Activated CD8-positive, alpha-beta memory T cell treated with anti-CD3 and anti-CD28 coated beads, Interleukin-2, amount 50 U/mL, for 1 hour (primary cell): ENCODE measurements at regions not wholly inside any gene's neighbourhood (a gene's known extent, or its start where the extent isn't known, plus 50 kb on each side); places are given as distances from the start of the nearest gene placed in this dataset.

Experiments used
- DNase-seq: peaks from one replicate; pipeline ENCODE4 v3.0.0-alpha.2; 2020; ENCODE audit errors: extremely low read depth

- DNase-seq = no peak
Measured at GRCh38 chr2:145221032-145221431, 701.1 kb upstream of the ZEB2 start.

DNA sequence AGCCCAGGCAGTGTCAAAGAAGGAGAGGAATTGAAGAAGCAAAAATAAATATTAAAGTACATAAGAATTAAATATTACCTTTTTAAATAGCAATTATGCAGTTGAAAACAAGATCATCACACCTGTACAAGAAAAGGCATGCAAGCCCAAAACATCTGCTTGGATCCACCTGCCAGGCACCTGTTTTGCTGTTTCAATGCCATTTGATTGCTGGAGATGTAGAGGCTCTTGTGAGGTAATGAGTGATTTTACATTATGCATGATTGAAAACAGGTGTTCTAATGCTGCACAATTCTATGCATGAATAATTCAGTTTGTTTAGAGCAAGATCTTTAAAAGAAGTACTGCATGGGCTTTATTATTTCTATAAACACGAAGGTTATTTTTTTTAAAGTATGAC lies 700.6 kb upstream of the ZEB2 start:
- DNase-seq = no peak

GRCh38 chr2:145207884-145208283 lies 688.0 kb upstream of the ZEB2 start:
- no peak for DNase-seq

GRCh38 chr2:145206496-145207281 lies 686.8 kb upstream of the ZEB2 start:
- DNase-seq = no peak

DNA sequence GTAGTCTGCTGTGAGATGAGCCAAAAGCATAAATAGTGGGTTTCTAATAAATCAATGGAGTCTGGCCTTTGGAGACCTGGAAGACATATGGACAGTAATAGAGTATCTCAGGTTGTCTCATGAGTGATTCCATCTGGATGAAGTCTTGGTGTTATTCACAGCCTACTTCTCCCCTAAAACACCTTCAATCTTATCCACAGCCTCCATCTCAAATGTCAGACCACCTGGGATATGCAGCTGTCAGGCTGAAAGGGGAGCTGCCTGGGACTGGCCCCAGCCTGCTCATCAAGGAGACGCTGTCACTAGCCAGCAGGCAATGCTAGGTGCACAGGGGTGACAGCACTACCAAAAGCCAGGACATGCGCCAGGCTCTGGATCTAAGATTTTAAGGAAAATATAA lies 684.0 kb upstream of the ZEB2 start:
- no peak for DNase-seq

GRCh38 chr2:145199827-145200706 lies 680.1 kb upstream of the ZEB2 start:
- no peak for DNase-seq

DNA sequence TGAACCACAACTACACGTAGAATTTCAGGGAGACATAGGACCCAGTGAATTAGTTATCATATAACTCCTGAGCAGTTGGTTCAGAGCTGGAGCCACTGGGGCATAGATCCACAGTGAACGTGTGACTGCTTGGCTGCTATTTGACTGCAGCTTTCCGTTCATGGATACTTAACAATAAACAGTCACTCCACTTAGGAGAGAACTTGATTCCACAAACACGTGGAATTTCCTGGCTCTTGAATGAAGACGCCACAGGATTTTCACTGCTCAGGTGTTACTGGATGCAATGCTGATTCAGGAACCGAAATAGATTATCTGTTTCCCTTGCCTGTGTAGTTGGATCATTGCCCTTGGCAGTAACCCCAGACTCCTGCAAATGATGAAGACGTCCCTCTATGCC lies 679.1 kb upstream of the ZEB2 start:
- DNase-seq = no peak

DNA sequence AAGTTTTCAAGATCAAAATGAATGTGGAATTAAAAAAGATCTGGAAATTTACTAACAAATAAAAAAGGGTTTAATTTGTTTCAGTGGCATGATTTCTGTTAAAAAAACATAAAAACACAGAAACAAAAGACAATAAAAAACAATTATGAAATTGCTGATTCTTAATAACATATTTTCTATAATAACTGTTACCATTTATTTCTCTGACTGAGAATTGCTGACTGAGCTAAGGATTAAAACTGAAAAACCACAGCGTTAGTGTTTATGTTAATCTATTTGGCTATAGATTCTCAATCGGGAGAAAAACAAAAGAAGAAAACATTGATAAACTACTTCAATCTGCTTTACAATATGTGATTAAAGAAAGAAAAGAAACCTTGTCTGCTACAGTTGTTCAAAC lies 678.6 kb upstream of the ZEB2 start:
- no peak for DNase-seq

DNA sequence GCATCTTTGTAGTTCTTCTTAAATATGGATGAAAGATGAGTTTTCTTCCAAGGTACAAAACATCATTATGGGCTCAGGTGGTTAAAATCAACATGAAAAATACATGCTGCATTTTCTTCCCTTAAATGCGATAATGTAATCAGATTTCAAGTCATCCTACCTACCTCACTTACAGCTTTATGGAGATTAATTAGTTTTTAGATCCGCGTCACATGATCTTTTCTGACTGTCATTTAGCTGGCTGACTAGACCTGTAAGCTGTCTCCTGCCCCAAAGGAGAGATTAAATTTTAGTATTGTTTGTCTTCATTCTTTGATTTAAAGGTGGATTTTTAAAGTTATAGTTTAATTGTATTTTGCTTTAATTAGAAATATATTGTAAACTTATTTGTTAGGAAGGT lies 678.0 kb upstream of the ZEB2 start:
- no peak for DNase-seq

GRCh38 chr2:145194673-145195072 lies 674.8 kb upstream of the ZEB2 start:
- DNase-seq = no peak

GRCh38 chr2:145190031-145190703 lies 670.2 kb upstream of the ZEB2 start:
- no peak for DNase-seq

DNA sequence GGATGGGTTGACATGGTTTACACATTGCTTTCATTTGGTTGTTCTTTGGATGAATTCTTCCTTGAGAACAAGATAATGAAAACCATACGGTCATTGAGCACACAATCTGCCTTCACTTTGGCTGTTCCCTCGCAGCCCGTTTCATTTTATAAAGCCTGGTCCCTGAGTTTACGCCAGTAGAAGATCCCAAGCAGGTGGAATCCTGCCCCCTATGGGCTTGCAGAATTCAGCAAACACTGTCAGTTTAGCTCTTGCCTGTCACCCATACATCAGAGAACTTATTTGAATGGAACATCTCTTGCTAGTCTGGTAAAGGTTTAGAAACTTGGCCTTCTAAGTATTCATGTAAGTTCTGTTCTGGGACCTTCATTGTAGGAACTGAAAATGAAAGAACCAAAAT lies 666.4 kb upstream of the ZEB2 start:
- DNase-seq = no peak

DNA sequence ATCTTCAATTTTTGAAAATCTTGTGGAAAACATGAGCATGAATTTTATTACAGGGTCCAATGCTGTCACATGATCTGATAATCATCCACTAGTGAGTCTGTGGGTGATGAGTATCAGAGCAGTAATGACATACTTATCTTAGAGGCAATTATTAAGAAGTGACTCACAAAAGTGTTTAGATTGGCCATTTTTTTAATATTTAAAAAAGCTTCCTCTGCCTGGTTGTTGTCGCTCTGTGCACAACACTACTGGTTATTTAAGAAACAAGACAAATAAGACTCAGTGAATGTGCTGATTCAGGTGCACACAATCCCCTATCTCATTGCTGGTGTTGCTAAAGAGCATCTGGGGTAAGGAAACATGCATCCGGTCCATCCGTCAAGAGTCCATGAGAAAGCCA lies 665.8 kb upstream of the ZEB2 start:
- DNase-seq = no peak

DNA sequence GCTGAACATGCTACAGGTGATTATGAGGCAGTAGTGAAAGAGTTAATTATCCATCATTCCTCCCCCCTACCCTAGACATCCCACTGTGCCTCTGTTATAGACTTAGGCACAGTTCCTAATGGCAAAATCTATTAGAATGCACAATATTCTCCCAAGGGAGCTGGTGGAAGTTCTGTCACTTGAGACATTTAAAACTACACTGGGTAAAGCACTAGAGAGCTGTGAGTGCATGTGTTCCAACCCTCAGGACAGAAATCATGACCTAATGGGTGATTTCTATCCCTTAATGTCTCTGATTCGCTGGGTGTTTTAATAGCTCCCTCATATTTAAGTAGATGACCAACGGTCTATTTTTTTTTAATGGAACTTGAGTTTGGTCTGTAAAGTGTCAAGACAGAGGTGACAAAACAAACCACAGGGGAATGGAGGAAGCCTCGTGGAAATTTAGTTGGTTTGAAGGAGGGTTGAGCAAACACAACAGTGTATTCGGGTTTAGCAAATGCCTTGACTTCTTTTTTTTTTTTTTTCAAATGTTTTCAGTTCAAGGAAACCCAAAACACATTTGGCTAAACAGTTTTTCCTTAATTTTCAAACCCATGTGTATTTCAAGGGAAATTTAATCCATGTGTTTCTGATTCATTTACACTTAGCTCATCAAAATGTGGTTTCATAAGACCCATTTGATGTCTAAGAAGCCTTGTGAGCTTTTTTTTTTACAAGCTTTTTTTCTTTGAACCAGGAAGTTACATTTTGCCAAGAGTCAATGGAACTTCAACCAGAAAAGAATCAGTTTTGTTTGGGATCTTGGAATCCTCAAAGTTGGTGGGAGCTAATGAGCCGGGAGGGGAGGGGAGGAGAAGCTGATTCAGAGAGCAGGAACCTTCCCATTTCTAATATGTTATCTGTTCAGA lies 665.1 kb upstream of the ZEB2 start:
- no peak for DNase-seq

GRCh38 chr2:145169285-145169684 lies 649.4 kb upstream of the ZEB2 start:
- DNase-seq = no peak

DNA sequence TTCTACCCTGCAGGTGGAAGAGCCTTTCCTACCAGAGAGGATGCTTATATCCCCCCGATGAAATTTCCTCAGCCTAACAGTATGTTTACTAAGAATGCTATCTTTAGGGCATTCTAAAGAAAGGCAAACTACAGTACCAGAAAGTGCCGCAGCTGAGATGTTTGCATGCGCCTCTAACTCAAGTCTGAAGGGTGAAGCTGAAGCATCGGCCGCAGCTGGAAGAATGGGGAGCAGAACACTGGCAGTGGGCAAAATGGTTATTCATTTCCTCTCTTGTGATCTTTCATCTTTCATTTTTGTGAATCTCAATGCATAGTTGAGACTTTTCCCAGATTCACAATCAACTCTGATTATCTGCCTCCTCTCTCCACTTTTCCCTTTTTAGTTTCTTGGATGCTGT lies 648.2 kb upstream of the ZEB2 start:
- DNase-seq = no peak

DNA sequence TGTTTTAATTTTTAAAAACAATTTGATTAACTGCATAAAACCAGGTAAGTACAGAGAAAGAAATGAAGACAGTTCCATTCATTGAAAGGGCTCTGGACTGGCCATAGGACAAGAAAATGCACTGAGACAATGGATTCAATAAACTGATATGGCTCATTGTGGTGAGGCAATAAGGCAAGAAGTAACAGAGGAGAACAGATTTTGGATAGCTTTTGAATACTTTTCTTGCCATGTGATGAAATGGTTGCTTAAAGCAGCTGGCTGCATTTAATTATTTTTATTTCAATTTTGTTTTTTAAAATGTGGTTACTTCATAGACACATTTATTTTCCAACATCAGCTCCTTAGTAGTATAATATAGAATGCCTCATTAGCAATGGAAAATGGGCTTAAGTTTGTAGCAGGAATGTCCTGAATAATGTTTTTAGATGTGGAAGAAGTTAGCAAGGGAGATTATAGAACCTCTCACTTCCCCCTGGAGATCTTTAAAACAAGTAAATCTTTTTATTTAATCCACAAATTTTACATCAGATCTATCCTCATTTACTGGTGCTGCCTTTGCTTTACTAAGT lies 646.9 kb upstream of the ZEB2 start:
- DNase-seq = no peak

DNA sequence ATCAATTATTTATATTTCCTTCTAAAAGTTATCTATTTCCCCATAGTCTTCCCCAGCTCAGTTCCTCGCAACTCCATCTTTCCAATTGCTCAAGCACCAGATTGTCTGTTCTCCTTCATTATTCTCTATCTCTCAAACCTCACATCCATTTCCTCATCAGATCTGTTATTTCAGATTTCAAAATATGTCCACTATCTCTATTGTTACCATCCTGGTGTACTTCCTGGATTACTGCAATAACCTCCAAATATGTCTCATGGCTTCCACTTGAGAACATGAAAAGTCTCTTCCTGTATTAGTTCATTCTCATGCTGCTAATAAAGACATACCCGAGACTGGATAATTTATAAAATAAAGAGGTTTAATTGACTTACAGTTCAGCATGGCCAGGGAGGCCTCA lies 641.7 kb upstream of the ZEB2 start:
- no peak for DNase-seq

- no peak for DNase-seq
Measured at GRCh38 chr2:145160855-145161254, 640.9 kb upstream of the ZEB2 start.

- no peak for DNase-seq
Measured at GRCh38 chr2:145159676-145160075, 639.8 kb upstream of the ZEB2 start.
